ENCODE measurements at regions not wholly inside any gene's neighbourhood (a gene's known extent, or its start where the extent isn't known, plus 50 kb on each side); places are given as distances from the start of the nearest gene placed in this dataset.

GRCh38 chr1:5354681-5355080 lies 637.5 kb downstream of the NPHP4 start:
- TF ChIP-seq SUZ12 (IDR thresholded peaks at IDR 0.05) = no peak
- TF ChIP-seq ELF4 (IDR thresholded peaks at IDR 0.05) = no peak
- no peak for TF ChIP-seq BHLHE40 (IDR thresholded peaks at IDR 0.05; ENCODE audit: borderline replicate concordance)
- TF ChIP-seq ARNT (IDR thresholded peaks at IDR 0.05) = no peak
- TF ChIP-seq FOXK2 (IDR thresholded peaks at IDR 0.05) = no peak
- no peak for TF ChIP-seq ZNF384 (IDR thresholded peaks at IDR 0.05)

Data from HEK293T (cell line).